ENCODE measurements at regions not wholly inside any gene's neighbourhood (a gene's known extent, or its start where the extent isn't known, plus 50 kb on each side); places are given as distances from the start of the nearest gene placed in this dataset.

- ATAC-seq (ENCODE audit: low FRiP score) = no peak
- DNase-seq (ENCODE audit: low spot score) = no peak
- no peak for TF ChIP-seq CTCF (IDR thresholded peaks at IDR 0.05)
Measured at GRCh38 chr1:208497866-208498541, 253.8 kb upstream of the PLXNA2 start.

- DNase-seq (ENCODE audit: low spot score) (no peak), ATAC-seq (ENCODE audit: low FRiP score) (no peak)
- no peak for TF ChIP-seq CTCF (IDR thresholded peaks at IDR 0.05)
Measured at GRCh38 chr1:208499026-208499425, 254.8 kb upstream of the PLXNA2 start.

GRCh38 chr1:208499601-208500000, 255.4 kb upstream of the PLXNA2 start:
- DNase-seq (ENCODE audit: low spot score) (no peak), ATAC-seq (ENCODE audit: low FRiP score) (no peak)
- TF ChIP-seq CTCF (IDR thresholded peaks at IDR 0.05) = no peak

- TF ChIP-seq CTCF (IDR thresholded peaks at IDR 0.05) = no peak
- ATAC-seq (ENCODE audit: low FRiP score) = no peak
Measured at GRCh38 chr1:208500375-208500774, 256.2 kb upstream of the PLXNA2 start.

GRCh38 chr1:208501542-208501941, 257.4 kb upstream of the PLXNA2 start:
- TF ChIP-seq CTCF (IDR thresholded peaks at IDR 0.05) = no peak
- ATAC-seq (ENCODE audit: low FRiP score) (no peak), DNase-seq (ENCODE audit: low spot score) (no peak)

More at GRCh38 chr1:208500375-208500774, 256.2 kb upstream of the PLXNA2 start:
- DNase-seq (ENCODE audit: low spot score) = no peak

GRCh38 chr1:208503787-208504186, 259.6 kb upstream of the PLXNA2 start:
- TF ChIP-seq CTCF (IDR thresholded peaks at IDR 0.05) = no peak
- ATAC-seq (ENCODE audit: low FRiP score) (no peak), DNase-seq (ENCODE audit: low spot score) (no peak)

GRCh38 chr1:208506812-208507211, 262.6 kb upstream of the PLXNA2 start:
- ATAC-seq (ENCODE audit: low FRiP score) (no peak), DNase-seq (ENCODE audit: low spot score) (no peak)
- TF ChIP-seq CTCF (IDR thresholded peaks at IDR 0.05) = no peak
